ENCODE measurements at regions not wholly inside any gene's neighbourhood (a gene's known extent, or its start where the extent isn't known, plus 50 kb on each side); places are given as distances from the start of the nearest gene placed in this dataset.

DNA sequence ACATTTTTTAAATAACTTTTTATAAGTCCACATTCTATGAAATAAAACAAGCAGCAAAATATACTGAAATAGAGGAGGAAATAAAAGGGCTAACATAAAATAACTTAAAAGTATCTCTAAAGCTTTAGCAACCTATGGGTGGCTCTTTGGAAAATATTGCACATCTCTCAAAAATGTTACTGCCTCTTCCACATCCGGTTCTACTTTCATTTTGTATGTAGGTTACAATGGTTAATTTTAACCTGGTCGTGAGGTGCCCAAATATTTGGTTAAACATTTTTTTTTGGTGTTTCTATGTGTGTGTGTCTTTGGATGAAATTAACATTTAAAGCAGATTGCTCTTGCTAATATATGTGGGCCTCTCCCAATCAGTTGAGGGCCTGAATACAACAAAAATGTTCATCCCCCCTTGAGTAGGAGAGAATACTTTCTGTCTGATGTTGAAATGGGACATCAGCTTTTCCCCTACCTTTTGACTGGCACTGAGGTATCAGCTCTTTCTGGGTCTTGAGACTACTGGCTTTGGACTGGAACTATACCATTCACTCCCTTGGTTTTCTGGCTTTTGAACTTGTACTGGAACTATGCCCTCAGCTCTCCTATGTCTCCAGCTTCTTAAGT, 353.0 kb downstream of the ADAM29 start:
- DNase-seq (ENCODE audit: low read depth): no peak
- TF ChIP-seq, protein P1, sequence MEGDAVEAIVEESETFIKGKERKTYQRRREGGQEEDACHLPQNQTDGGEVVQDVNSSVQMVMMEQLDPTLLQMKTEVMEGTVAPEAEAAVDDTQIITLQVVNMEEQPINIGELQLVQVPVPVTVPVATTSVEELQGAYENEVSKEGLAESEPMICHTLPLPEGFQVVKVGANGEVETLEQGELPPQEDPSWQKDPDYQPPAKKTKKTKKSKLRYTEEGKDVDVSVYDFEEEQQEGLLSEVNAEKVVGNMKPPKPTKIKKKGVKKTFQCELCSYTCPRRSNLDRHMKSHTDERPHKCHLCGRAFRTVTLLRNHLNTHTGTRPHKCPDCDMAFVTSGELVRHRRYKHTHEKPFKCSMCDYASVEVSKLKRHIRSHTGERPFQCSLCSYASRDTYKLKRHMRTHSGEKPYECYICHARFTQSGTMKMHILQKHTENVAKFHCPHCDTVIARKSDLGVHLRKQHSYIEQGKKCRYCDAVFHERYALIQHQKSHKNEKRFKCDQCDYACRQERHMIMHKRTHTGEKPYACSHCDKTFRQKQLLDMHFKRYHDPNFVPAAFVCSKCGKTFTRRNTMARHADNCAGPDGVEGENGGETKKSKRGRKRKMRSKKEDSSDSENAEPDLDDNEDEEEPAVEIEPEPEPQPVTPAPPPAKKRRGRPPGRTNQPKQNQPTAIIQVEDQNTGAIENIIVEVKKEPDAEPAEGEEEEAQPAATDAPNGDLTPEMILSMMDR (conservative IDR thresholded peaks at IDR 0.05; ENCODE audit: low read depth, low read length): no peak
- no peak overlapping the region for H3K4me3 ChIP-seq (ENCODE audit: low read length)

DNA sequence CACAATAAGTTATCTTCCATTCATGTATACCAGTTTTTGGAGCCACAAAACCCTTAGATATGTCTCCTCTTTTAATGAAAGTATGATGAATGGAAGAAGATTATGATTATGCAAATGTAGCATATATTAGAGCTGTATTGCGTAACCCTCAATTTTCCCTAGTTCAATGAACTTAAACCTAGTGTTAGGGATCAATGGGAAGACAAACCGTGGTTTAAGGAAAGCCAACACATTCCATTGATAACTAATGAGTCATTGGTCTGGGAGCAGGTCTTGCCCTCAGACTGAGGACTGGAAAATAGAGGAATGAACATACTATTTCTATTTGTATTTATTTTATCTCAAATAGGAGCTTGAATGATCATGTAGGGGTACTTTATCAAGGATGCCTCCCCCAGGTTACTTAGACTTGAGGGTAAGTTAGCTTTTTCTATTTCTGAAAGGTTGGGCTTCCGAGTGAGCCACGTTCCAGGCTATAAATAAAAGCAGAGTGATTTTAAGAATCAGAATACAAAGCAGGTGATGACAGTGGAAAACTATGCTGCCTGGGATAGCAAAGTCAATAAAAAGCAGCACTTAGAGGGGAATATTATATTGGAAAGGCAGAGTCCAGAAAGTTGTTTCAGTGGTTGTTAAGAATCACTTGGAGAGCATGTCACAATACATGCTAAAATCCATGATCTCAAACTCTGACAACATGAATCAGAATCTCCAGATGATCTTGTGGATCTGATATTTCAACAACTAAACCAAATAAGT, 356.0 kb downstream of the ADAM29 start:
- TF ChIP-seq, protein P1 (conservative IDR thresholded peaks at IDR 0.05; ENCODE audit: low read depth, low read length): no peak
- no peak overlapping the region for H3K4me3 ChIP-seq (ENCODE audit: low read length)
- DNase-seq (ENCODE audit: low read depth): peak; percentile 30

DNA sequence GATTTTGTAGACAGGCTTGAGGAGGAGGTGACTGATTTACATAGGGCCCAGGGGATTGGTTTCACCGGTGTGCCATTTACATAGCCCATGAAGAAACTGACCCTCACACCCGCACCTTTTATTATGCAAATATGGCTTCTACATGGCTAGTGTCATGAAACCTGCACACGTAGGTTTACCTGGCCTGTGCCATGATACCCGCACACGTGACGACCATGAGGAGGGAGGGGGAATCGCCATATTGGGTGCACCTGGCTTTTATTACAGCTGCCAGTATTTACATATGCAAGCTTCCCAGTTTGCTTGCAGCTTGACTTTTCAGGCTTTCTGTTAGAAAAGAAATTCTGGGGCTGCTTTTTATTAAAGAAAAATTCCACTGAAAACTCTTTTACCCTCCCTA, 359.7 kb downstream of the ADAM29 start:
- TF ChIP-seq, protein P1 (conservative IDR thresholded peaks at IDR 0.05; ENCODE audit: low read depth, low read length): no peak

DNA sequence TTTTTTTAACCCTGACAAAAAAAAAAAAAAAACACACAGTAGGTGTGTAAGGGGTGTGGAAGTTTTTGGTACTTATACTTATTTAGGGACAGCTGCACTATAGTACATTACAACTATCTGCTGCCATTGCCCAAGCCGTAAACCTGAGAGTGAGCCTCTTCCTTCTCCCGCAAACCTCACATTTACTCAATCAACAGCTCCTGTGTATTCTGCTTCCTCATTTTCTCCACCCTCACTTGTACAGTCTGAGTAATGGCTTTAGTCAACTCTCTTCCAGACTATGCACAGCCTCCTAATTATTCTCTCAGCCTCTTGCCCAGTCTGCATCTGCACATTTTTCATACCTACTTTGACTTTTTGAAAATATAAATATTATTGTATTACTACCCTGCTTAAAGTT, 362.0 kb downstream of the ADAM29 start:
- no peak overlapping the region for H3K4me3 ChIP-seq (ENCODE audit: low read length)
- DNase-seq (ENCODE audit: low read depth): no peak
- TF ChIP-seq, protein P1 (conservative IDR thresholded peaks at IDR 0.05; ENCODE audit: low read depth, low read length): no peak

More for the DNA sequence above, 359.7 kb downstream of the ADAM29 start:
- no peak for DNase-seq (ENCODE audit: low read depth)
- no peak overlapping the region for H3K4me3 ChIP-seq (ENCODE audit: low read length)

DNA sequence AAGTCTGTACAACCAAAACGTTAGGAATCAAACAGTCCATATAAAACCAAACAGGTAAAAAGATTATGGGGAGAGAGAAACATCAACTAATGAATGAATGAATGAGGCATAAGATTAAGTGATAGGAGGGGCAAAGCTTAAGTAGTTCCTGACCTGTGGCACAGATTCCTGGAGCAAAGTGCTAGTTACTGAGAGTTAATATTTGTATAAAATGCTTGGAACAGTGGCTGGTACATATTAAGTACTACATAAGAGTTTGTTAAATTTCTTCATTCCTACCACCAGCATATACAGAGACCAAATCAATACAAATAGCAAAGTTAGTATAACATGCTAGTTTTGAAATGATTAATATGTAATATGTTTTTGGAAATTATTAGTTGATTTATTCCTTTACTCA, 363.7 kb downstream of the ADAM29 start:
- TF ChIP-seq, protein P1 (conservative IDR thresholded peaks at IDR 0.05; ENCODE audit: low read depth, low read length): no peak
- no peak for DNase-seq (ENCODE audit: low read depth)
- H3K4me3 ChIP-seq (ENCODE audit: low read length): no peak overlapping the region

DNA sequence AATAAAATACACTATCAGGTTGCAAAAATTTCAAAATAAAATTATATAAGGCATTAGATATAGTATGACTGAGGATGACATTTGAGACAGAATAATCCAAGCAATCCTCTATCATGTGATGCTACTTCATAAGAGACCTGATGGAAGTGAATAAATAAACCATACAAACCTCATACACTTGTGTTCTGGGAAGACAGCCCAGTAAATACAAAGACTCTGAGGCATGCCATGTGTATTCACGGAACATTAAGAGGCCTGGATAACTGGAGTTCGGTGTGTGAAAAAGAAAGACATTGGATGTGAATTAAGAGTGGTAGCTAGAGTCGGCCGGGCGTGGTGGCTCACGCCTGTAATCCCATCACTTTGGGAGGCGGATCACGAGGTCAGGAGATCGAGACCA, 364.2 kb downstream of the ADAM29 start:
- DNase-seq (ENCODE audit: low read depth): no peak
- H3K4me3 ChIP-seq (ENCODE audit: low read length): no peak overlapping the region
- TF ChIP-seq, protein P1 (conservative IDR thresholded peaks at IDR 0.05; ENCODE audit: low read depth, low read length): no peak

DNA sequence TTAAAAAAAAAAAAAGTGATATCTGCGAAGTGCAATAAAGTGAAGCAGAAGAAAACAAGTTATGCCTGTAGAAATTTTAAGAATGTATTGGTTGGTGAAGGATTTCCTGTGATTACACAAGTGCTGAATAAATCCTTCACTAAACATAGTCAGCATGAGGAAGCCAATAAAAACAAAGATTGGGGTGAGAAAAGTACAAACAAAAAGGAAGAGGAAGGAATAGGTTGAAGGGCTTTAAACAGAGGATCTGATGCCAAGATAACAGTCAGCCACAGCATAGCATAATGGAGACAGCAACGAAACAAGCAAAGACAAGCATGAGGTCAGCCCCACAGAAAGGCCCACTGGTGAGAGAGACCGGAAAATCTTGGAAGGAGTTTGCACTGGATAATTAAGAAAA, 372.2 kb downstream of the ADAM29 start:
- no peak overlapping the region for H3K4me3 ChIP-seq (ENCODE audit: low read length)
- TF ChIP-seq, protein P1 (conservative IDR thresholded peaks at IDR 0.05; ENCODE audit: low read depth, low read length): no peak
- no peak for DNase-seq (ENCODE audit: low read depth)

Measured in retinal pigment epithelial cell (primary cell).